ENCODE measurements at regions not wholly inside any gene's neighbourhood (a gene's known extent, or its start where the extent isn't known, plus 50 kb on each side); places are given as distances from the start of the nearest gene placed in this dataset.

- TF ChIP-seq BACH2 (CRISPR knock-in tag; IDR thresholded peaks at IDR 0.05; ENCODE audit: borderline replicate concordance) (no peak), PATZ1 (CRISPR knock-in tag; IDR thresholded peaks at IDR 0.05; ENCODE audit: borderline replicate concordance) (no peak), ZFP30 (CRISPR knock-in tag; IDR thresholded peaks at IDR 0.05) (no peak), ZC3H10 (CRISPR knock-in tag; IDR thresholded peaks at IDR 0.05) (no peak), CREB5 (CRISPR knock-in tag; IDR thresholded peaks at IDR 0.05; ENCODE audit: low read depth) (no peak), TOX (CRISPR knock-in tag; IDR thresholded peaks at IDR 0.05; ENCODE audit: borderline replicate concordance) (no peak)
Measured at GRCh38 chr19:31715249-31715945, 366.2 kb upstream of the TSHZ3 start.
